HG02610 (cell line): ENCODE measurements at regions not wholly inside any gene's neighbourhood (a gene's known extent, or its start where the extent isn't known, plus 50 kb on each side); places are given as distances from the start of the nearest gene placed in this dataset.
"Not testable (repeated sequence)": the region's sequence is repeated elsewhere in the genome, so short reads cannot be mapped to it uniquely, and the experiment has no call there.

ENCODE experiments used
- ATAC-seq: cut with Tn5 transposase; IDR thresholded peaks from one replicate; pipeline ENCODE4 v1.9.1; 2021; ENCODE audit warnings: mild to moderate bottlenecking, moderate library complexity; ENCODE audit not compliant: unreplicated experiment

- no peak for ATAC-seq
These were observed 119.4 kb downstream of the CD24 start for GRCh38 chr6:106855117-106855516.

- ATAC-seq: no peak
These were observed 124.7 kb downstream of the CD24 start for GRCh38 chr6:106849676-106850332.

- ATAC-seq: no peak
These were observed 125.4 kb downstream of the CD24 start for GRCh38 chr6:106849120-106849519.

GRCh38 chr6:106847116-106847515, 127.4 kb downstream of the CD24 start:
- no peak for ATAC-seq

GRCh38 chr6:106844930-106845329, 129.6 kb downstream of the CD24 start:
- peak; percentile 86 for ATAC-seq

- no peak for ATAC-seq
These were observed 141.6 kb downstream of the CD24 start for GRCh38 chr6:106832766-106833510.

- ATAC-seq: no peak
These were observed 143.6 kb downstream of the CD24 start for GRCh38 chr6:106830930-106831329.

- ATAC-seq: no peak
These were observed 145.1 kb downstream of the CD24 start for GRCh38 chr6:106829451-106829850.

- ATAC-seq: no peak
These were observed 147.4 kb downstream of the CD24 start for GRCh38 chr6:106827081-106827480.

- ATAC-seq: no peak
These were observed 149.4 kb downstream of the CD24 start for GRCh38 chr6:106825156-106825555.

GRCh38 chr6:106823732-106824351, 150.7 kb downstream of the CD24 start:
- no peak for ATAC-seq

GRCh38 chr6:106823058-106823457, 151.5 kb downstream of the CD24 start:
- no peak for ATAC-seq

GRCh38 chr6:106820412-106820852, 154.1 kb downstream of the CD24 start:
- ATAC-seq: no peak

GRCh38 chr6:106811088-106811686, 163.3 kb downstream of the CD24 start:
- ATAC-seq: no peak

- ATAC-seq: no peak
These were observed 165.8 kb downstream of the CD24 start for GRCh38 chr6:106808758-106809157.

- no peak for ATAC-seq
These were observed 166.4 kb downstream of the CD24 start for GRCh38 chr6:106807947-106808611.

- ATAC-seq: not testable (repeated sequence)
These were observed 168.3 kb downstream of the CD24 start for GRCh38 chr6:106806253-106806652.

GRCh38 chr6:106805771-106806170, 168.8 kb downstream of the CD24 start:
- ATAC-seq: no peak

GRCh38 chr6:106804346-106805335, 169.9 kb downstream of the CD24 start:
- ATAC-seq: no peak

- ATAC-seq: no peak
These were observed 171.3 kb downstream of the CD24 start for GRCh38 chr6:106803188-106803587.
